GM23248 (cell line): ENCODE measurements at regions not wholly inside any gene's neighbourhood (a gene's known extent, or its start where the extent isn't known, plus 50 kb on each side); places are given as distances from the start of the nearest gene placed in this dataset.
A peak's percentile ranks its signal among the peaks of the same experiment; 100 is the strongest.

Experiments
- DNase-seq: peaks from one replicate; pipeline ENCODE4 v3.0.0-alpha.2; 2015
- H2AFZ ChIP-seq: fragments of 200-600 bp; sonication (generic); 2 replicates; pipeline ENCODE4 v1.6.1; 2016; ENCODE audit warnings: antibody characterized with exemption
- H3F3A ChIP-seq: fragments of 200-600 bp; sonication (generic); 2 replicates; pipeline ENCODE4 v1.6.1; 2016; ENCODE audit warnings: mild to moderate bottlenecking, antibody characterized with exemption, mixed run types; ENCODE audit not compliant: insufficient read depth
- H3K27ac ChIP-seq: fragments of 200-600 bp; sonication (generic); 2 replicates; pipeline ENCODE4 v1.5.1; 2016; ENCODE audit warnings: mild to moderate bottlenecking
- H3K27me3 ChIP-seq: fragments of 200-600 bp; sonication (generic); replicated peaks from 2 replicates; pipeline ENCODE4 v1.6.1; 2016; ENCODE audit warnings: mild to moderate bottlenecking; ENCODE audit not compliant: insufficient read depth
- H3K36me3 ChIP-seq: fragments of 200-600 bp; sonication (generic); 2 replicates; pipeline ENCODE4 v1.6.1; 2016; ENCODE audit warnings: low read depth, mild to moderate bottlenecking
- H3K4me1 ChIP-seq: fragments of 200-600 bp; sonication (generic); 2 replicates; pipeline ENCODE4 v1.6.1; 2016; ENCODE audit warnings: mild to moderate bottlenecking; ENCODE audit not compliant: insufficient read depth
- H3K4me2 ChIP-seq: fragments of 200-600 bp; sonication (generic); one replicate; pipeline ENCODE4 v1.6.1; 2016; ENCODE audit warnings: mild to moderate bottlenecking; ENCODE audit not compliant: unreplicated experiment
- H3K4me3 ChIP-seq: fragments of 200-600 bp; sonication (generic); 2 replicates; pipeline ENCODE4 v1.5.1; 2016; ENCODE audit warnings: mild to moderate bottlenecking
- H3K79me2 ChIP-seq: fragments of 200-600 bp; sonication (generic); 2 replicates; pipeline ENCODE4 v1.6.1; 2016; ENCODE audit warnings: mild to moderate bottlenecking; ENCODE audit not compliant: insufficient read depth
- H3K9ac ChIP-seq: fragments of 200-600 bp; sonication (generic); 2 replicates; pipeline ENCODE4 v1.6.1; 2016; ENCODE audit warnings: mild to moderate bottlenecking
- H3K9me2 ChIP-seq: fragments of 200-600 bp; sonication (generic); 2 replicates; pipeline ENCODE4 v1.6.1; 2016; ENCODE audit warnings: mixed run types, mild to moderate bottlenecking, moderate library complexity; ENCODE audit not compliant: insufficient read depth
- H3K9me3 ChIP-seq: fragments of 200-600 bp; sonication (generic); one replicate; pipeline ENCODE4 v1.6.1; 2017; ENCODE audit warnings: low read depth
- H4K20me1 ChIP-seq: fragments of 200-600 bp; sonication (generic); 2 replicates; pipeline ENCODE4 v1.6.0; 2016; ENCODE audit not compliant: insufficient read depth
- EZH2 ChIP-seq: fragments of 200-600 bp; sonication (generic); IDR thresholded peaks from 2 replicates; pipeline ENCODE4 v1.6.1; 2018; ENCODE audit warnings: antibody characterized with exemption, mild to moderate bottlenecking; ENCODE audit not compliant: insufficient read depth, poor library complexity, severe bottlenecking
- EZH2phosphoT487 ChIP-seq: fragments of 200-600 bp; sonication (generic); IDR thresholded peaks from 2 replicates; pipeline ENCODE4 v1.6.1; 2018; ENCODE audit warnings: antibody characterized with exemption, moderate library complexity, mild to moderate bottlenecking, low read depth; ENCODE audit not compliant: insufficient read depth
- WGBS, 2 experiments: methylation state at CpG; one replicate each; pipeline ENCODE4 v1.1.6; 2015 to 2017; ENCODE audit warnings: low lambda C conversion rate in 2 of 2, low coverage in 1 of 2; ENCODE audit errors: missing lambda C conversion rate in 2 of 2; 5-methylcytosine and 5-hydroxymethylcytosine counted together
- in situ Hi-C: fragments of 300-500 bp; cut with MboI; formaldehyde crosslinking; loops from 2 replicates; pipeline ENCODE4 v1.15.0; 2020

DNA sequence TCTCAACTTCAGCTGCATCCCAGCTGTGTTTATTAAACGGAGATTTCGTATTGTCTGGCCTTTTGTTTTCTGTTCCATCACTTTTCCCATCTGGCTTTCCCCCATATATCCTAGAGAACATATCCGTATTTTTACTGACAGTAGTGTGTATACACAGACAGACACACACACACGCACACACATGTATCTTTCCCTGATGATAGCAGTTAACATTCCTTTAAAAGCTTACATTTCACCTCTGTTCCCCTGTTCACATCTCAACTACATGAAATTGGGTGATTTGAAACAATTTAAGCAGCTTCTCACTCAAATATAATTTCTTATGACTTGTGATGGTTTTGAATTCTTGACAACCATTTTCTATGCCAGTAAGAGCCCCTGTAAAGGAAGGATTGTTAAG lies 207.1 kb upstream of the CEP162 start:
- Histone ChIP-seq H3K4me3 (no peak overlapping the region), H3K4me1 (no peaks in the 10 kb centered on the region), H3K79me2 (no peaks in the 10 kb centered on the region), H3K9me3 (no peaks in the 10 kb centered on the region), H3K9me2 (no peaks in the 10 kb centered on the region), H3K27me3 (no peaks in the 10 kb centered on the region), H4K20me1 (no peaks in the 10 kb centered on the region), H3F3A (no peaks in the 10 kb centered on the region), H3K9ac (no peak overlapping the region), H3K27ac (no peak overlapping the region), H3K4me2 (no peak overlapping the region), H3K36me3 (no peaks in the 10 kb centered on the region), H2AFZ (no peak overlapping the region)
- in situ Hi-C loops, result no loop called here
- TF ChIP-seq EZH2phosphoT487, result no peak
- TF ChIP-seq EZH2, result no peak
- no peak for DNase-seq
- WGBS, 2 experiments, result 89 to 93% methylated on average over 4 of the region's 4 CpGs

DNA sequence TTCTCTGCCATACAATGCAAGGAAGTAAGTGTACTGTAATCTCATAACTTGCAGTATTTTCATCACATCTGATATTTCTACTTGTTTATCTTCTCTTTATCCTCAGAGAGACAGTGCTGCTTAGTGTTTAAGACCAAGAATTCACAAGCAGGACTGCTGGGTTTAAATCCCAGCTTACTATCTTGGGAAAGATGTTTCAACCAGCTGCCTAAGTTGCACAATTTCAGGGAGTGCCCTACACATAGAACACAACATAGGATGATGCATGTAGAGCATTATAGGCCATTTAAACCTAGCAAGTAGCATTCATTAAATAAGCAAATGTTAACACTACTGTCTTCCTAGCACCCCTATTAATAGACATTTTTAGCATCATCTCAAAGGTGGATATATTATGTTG lies 205.2 kb upstream of the CEP162 start:
- Histone ChIP-seq H3K9me3 (no peaks in the 10 kb centered on the region), H3K9me2 (no peaks in the 10 kb centered on the region), H3K4me2 (no peak overlapping the region), H2AFZ (no peak overlapping the region), H3K27me3 (no peaks in the 10 kb centered on the region), H4K20me1 (no peaks in the 10 kb centered on the region), H3K79me2 (no peaks in the 10 kb centered on the region), H3K9ac (no peak overlapping the region), H3K27ac (no peak overlapping the region), H3K4me1 (no peaks in the 10 kb centered on the region), H3K36me3 (no peaks in the 10 kb centered on the region), H3F3A (no peaks in the 10 kb centered on the region), H3K4me3 (no peak overlapping the region)
- in situ Hi-C loops, result no loop called here
- TF ChIP-seq EZH2phosphoT487 (no peak), EZH2 (no peak)
- DNase-seq, result peak; percentile 41

DNA sequence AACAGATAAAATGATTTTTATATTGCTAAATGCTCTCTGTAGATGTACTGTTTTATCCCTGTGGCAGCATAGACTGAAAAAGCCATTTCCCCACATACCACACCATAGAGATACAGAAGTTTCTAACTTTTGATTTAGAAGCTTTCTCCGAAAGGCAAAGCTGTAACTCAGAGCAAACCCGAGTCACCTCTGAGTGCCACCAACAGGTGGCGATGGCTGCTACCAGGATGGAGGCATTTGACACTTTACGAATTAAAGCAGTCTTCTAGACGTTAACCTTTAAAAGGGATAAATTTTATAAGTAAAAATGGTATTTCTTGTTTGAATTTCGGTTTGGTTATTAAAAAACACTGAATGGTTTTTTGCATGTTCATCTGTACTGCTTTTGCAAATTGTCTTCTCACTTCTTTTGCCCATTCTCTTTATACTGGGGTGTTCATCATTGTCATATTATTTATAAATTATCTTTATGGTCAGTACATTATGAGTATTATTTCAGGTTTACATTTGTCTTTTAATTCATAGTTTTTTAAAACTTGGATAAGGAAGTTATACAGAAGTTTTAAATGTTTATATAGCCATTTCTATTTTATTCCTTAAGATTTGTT lies 201.0 kb upstream of the CEP162 start:
- H3K9me2 ChIP-seq, result no peaks in the 10 kb centered on the region
- DNase-seq, result peak; percentile 76
- no peak overlapping the region for H2AFZ ChIP-seq
- no peaks in the 10 kb centered on the region for H3K36me3 ChIP-seq
- H3K27ac ChIP-seq, result no peak overlapping the region
- in situ Hi-C loops, result no loop called here
- H3K9ac ChIP-seq, result no peak overlapping the region
- H4K20me1 ChIP-seq, result no peaks in the 10 kb centered on the region
- no peaks in the 10 kb centered on the region for H3F3A ChIP-seq
- no peaks in the 10 kb centered on the region for H3K79me2 ChIP-seq
- H3K4me1 ChIP-seq, result no peaks in the 10 kb centered on the region
- 14 to 17% methylated on average over 6 of the region's 6 CpGs for WGBS, 2 experiments
- H3K9me3 ChIP-seq, result no peaks in the 10 kb centered on the region
- no peaks in the 10 kb centered on the region for H3K27me3 ChIP-seq
- TF ChIP-seq EZH2phosphoT487, result no peak
- no peak for TF ChIP-seq EZH2
- no peak overlapping the region for H3K4me2 ChIP-seq
- H3K4me3 ChIP-seq, result no peak overlapping the region

DNA sequence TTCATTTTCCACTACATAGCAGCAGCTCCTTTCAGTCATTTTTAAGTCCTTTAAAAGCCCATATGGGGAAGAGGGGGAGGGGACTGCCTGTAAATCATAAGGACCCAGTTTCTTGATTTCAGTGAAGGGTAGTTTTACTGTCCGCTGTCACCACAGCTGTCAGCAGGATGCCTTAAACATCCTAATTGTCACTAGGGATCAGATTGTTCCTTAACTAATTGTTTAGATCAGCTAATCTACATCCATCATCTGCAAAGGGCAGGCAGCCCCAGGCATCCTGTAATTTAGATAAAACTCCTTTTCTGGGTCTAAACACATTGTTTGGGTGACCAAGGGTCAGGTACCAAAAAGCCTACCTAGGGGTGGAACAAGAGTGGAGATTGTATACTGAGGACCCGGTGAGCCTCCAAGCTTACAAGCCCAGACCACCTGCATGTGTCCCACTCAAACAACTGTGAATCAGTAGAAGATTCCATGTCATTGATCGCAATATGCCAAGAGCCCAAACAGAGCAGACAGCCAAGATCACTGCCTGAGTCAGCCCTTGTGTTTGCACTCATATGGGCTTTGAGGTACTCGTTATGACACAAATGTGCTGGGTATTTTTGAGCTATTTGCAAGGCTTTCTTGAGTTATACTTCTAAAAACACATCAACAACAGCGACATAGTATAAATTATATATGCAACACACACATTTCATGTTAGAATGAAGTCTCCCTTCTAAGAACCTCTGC lies 198.7 kb upstream of the CEP162 start:
- no peak for DNase-seq
- Histone ChIP-seq H3K9me3 (no peaks in the 10 kb centered on the region), H3K4me1 (no peaks in the 10 kb centered on the region), H3K27me3 (no peaks in the 10 kb centered on the region), H3K9ac (no peak overlapping the region), H3K36me3 (no peaks in the 10 kb centered on the region), H3K27ac (no peak overlapping the region), H3F3A (no peaks in the 10 kb centered on the region), H3K4me3 (no peak overlapping the region), H4K20me1 (no peaks in the 10 kb centered on the region), H3K9me2 (no peaks in the 10 kb centered on the region), H3K79me2 (no peaks in the 10 kb centered on the region), H3K4me2 (no peak overlapping the region), H2AFZ (no peak overlapping the region)
- in situ Hi-C loops, result no loop called here
- 91 to 93% methylated on average over 5 of the region's 5 CpGs for WGBS, 2 experiments
- TF ChIP-seq EZH2phosphoT487, result no peak

DNA sequence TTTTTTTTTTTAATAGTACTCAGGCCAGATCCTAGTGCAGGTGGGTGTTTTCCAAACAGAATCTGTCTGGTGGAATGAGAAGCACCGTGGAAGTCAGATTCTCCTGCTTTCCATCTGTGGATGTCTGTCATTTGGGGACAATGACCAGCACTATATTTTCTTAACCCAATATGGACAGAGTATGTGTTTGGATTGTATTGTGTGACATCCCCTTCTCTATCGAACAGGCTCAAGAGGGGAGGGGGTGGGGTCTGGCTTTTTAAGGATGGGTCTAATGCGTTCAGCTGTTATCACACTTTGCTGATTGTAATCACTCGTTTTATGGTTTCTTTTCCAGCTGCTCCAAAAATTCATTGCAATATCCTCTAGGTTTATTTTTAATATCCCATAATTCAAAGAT lies 197.5 kb upstream of the CEP162 start:
- DNase-seq, result no peak
- Histone ChIP-seq H3K4me2 (no peak overlapping the region), H3K27ac (no peak overlapping the region), H2AFZ (no peak overlapping the region), H3K27me3 (no peaks in the 10 kb centered on the region), H3K79me2 (no peaks in the 10 kb centered on the region), H3K4me1 (no peaks in the 10 kb centered on the region), H3K9ac (no peak overlapping the region), H3K36me3 (no peaks in the 10 kb centered on the region), H4K20me1 (no peaks in the 10 kb centered on the region), H3K9me2 (no peaks in the 10 kb centered on the region), H3K9me3 (no peaks in the 10 kb centered on the region), H3K4me3 (no peak overlapping the region), H3F3A (no peaks in the 10 kb centered on the region)
- in situ Hi-C loops, result no loop called here
- 75 to 79% methylated on average over 4 of the region's 4 CpGs for WGBS, 2 experiments
- TF ChIP-seq EZH2phosphoT487 (no peak), EZH2 (no peak)
